Activated CD4-positive, alpha-beta T cell treated with anti-CD3 and anti-CD28 coated beads, Interleukin-2, amount 50 U/mL, for 16 hours (primary cell): ENCODE measurements at regions not wholly inside any gene's neighbourhood (a gene's known extent, or its start where the extent isn't known, plus 50 kb on each side); places are given as distances from the start of the nearest gene placed in this dataset.

ENCODE experiments used
- DNase-seq: peaks from one replicate; pipeline ENCODE4 v3.0.0-alpha.2; 2020

DNA sequence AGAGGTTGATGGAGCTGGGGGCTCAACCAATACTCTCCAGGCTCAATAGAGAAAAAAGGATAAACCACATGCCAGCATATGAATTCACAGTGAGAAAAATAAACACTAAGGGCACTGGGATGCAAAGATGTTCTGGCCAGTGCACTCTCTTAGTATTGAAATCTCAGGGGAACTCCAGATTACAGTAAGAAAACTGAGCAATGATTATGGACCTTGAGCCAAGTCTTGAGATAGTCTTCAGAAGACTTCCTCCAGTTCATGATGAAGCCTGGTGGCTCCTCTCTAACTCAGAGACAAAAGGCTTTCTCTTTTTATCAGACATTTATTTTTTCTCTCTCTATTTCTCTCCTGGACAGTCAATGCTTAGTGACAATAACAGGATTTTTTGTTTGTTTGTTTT lies 139.8 kb upstream of the SPEF2 start:
- DNase-seq: no peak

DNA sequence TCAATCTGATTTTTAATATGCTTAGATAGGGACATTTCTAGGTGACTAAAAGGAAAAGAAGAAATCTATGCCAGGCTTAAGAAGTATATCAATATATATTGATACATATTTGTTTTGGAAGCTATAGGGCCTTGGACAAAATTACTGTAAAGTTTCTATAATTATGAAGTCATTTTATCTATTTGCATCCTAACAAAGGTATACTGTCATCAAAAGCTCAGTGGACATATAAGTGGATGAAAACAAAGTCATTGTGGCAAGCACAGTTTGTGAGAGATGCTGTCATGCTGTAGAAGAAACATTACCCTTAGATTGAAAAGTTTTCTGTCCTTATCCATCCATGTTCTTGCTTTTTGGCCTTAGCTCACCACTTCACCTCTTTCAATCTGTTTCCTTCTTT lies 140.3 kb upstream of the SPEF2 start:
- DNase-seq: no peak

DNA sequence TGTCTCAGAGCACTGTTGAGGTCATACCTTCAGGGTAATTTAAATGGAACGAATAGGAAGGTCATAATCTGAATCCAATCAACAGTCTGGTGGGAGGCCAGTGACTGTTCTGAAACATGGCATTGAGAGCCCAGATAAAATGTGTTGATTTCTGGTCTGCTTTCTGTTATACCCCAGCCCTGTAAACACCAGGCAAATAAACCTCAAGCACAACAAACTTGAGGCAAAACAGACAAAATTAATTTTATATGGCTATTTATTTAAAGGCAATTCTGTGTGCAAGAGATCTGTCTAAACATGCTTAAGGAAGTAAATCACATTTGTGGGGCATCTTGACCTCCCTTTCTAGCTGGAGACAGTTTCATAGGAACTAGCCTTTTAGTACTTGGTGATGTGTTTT lies 140.9 kb upstream of the SPEF2 start:
- no peak for DNase-seq

DNA sequence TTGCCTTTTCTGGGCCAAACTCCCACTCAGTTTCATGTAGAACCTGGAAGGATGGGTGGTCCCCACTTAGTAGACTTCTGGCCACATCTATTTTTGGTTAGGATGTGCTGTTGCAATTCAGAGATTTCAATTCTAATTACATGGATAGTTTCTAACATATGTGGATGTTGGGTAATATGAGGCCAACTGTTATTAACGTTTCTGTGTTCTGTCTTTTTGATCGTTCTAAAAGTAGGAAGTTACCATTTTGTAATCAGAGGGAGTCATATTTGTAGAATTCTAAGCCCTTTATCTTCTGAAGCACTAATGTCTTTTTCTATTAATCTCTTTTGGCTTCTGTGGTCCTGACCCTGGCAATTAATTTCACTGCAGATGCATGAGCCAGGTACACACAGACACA lies 141.6 kb upstream of the SPEF2 start:
- no peak for DNase-seq

DNA sequence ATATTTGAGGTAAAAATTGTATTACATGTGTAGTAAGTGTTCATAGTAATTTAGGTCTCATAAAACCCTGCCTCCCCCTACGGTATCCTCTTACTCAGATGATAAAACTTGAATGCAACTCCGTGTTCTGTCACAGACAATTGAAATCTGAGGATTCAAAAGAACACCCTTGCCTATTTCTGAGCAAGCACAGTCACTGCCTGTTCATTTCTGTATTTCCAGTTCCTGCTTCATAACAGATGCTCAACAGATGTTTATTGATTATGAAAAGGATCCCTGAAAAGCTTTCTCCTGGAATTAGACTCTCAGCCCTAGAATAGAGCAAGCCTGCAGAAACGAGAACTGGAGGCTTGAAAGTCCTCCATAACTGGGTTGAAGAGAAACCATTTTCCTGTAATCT lies 144.1 kb upstream of the SPEF2 start:
- no peak for DNase-seq

DNA sequence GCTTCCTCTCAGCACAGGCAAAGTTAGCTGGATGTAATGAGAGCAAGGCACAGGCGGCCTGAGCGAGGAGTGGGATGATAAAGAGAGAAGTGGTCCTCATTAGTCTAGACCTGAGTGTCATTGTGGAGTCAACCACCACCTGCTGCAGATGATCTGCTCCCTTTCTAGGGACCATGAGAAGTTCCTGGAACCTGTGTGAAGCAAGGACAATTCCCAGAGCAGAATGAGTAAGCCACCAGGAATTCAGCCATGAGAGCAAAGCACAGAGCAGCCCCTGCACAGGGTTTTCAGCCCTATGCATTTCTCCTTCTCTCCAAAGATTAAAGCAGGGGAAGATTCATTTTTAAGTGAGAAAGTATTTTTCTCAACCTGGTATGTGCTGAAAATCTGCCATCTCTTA lies 146.8 kb upstream of the SPEF2 start:
- no peak for DNase-seq

DNA sequence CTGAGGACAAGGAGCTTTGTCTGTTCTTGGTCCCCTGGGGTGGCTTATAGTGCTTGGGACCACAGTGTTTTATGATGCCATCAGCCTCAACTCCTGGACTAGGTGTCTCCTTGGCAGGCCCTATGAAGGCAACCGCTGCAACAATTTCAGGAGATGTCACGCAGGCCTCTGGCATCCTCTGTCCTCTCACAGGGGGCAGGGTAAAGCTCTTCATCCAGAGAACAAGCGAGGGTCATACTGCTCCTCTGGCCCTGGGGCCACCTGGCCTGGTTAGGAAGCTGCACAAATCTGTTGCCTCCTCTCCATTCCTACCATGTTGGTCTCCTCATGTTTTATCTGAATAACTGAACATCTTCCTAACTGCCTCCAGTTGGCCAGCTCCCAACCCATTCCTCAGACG lies 148.9 kb upstream of the SPEF2 start:
- no peak for DNase-seq

DNA sequence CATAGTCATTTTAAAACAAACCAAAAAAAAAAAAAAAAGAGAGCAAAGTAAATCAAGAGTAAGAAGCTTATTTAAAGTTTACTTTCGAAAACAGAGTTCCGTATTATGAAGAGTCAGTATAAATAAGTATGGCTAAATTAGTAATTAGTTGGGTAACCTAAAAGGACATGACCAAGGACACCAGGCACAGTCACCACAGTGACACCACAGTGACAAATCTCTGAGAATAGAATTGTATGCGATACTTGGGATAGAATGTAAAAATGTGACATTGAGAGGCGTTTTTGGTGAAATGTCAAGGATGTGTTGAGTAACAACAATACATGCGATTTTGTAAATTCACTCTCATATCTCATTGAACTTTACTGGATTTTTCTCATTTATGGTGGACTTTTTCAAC lies 150.9 kb upstream of the SPEF2 start:
- DNase-seq: no peak

DNA sequence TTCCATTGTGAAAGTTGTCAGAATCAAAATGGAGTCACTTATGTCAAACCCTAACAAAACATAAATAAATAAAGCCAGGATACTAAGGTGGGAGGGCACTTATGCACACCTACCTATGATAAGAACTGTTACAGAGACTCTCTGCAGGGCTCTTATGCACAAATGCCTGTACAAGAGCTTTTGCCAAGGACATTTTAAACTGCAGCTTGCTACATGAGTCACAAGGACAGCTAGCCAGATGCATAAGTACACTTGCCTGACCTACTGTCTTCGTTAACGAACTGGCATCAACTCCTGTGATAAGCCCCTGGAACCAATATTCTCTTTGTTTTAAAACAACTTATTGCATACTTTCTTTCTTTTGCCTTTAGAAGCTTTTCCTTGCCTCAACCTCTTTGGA lies 152.9 kb upstream of the SPEF2 start:
- DNase-seq: no peak

DNA sequence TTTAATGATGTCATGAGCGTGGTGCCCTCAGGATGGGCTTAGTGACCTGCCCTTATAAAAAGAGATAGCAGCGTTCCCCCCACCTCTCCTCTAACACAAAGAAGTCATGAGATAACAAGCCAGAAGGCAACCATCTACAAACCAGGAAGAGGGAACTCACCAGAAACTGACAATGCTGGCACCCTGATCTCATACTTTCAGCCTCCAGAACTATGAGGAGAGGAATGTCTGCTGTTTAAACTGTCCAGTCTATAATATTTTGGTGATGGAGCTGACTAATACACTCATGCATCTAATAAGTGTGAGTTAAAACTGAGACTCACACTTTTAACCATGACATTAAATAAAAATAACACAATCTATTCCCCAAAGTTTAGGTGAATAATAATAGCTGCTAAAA lies 156.1 kb upstream of the SPEF2 start:
- no peak for DNase-seq

DNA sequence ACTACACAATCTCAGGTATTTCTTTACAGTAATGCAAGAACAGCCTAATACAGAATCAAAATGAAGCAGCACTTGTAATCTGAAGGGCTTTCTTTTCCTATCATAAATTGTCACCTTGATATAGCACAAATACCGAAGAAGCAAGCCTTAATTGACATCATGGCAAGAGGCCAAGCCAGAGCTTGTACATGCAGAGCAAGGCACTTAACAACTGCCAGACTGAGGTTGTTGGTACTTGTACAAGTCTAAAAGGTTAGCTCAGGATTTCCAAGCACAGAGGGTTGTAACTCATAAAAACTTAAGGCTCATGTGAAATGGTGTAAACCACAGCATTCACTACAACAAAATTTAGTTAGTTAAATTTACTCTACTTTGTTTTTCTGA lies 158.8 kb upstream of the SPEF2 start:
- DNase-seq: no peak

DNA sequence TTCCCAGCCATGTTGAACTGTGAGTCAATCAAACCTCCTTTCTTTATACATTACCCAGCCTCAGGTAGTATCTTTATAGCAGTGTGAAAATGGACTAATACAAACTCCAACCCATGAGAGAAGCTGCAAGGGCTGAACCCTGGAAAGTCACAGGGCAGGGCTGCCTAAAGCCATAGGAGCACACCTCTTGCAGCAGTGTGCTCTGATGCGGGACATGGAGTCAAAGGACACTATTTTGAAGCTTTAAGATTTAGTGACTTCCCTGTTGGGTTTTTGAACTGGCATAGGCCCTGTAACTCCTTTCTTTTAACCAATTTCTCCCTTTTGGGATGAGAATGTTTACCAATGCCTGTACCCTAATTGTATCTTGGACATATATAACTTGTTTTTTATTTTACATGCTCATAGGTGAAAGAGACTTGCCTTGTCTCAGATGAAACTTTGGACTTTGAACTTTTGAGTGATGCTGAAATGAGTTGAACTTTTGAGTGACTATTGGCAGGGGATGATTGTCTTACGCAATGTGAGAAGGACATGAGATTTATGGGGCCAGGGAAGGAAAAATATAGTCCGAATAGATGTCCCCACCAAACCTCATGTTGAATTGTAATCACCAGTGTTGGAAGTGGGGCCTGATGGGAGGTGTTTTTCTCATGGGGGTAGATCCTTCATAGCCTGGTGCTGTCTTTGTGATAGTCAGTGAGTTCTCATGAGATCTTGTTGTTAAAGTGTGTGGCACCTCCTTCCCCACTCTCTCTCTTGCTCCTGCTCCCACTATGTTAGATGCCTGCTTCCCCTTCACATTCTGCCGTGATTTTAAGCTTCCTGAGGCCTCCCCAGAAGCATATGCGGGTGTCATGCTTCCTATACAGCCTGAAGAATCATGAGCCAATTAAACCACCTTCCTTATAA lies 159.5 kb upstream of the SPEF2 start:
- DNase-seq: no peak

DNA sequence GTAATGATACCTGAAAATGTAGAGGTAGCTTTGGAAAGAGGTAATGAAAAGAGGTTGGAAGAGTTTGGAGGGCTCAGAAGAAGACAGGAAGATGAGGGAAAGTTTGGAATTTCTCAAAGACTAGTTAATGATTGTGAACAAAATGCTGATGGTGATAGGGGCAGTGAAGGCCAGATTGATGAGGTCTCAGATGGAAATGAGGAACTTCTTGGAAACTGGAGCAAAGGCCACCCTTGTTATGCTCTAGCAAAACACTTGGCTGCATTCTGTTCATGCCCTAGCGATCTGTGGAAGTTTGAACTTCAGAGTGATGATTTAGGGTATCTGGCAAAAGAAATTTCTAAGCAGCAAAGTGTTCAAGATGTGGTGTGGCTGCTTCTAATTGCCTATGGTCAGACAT lies 161.2 kb upstream of the SPEF2 start:
- DNase-seq: no peak

DNA sequence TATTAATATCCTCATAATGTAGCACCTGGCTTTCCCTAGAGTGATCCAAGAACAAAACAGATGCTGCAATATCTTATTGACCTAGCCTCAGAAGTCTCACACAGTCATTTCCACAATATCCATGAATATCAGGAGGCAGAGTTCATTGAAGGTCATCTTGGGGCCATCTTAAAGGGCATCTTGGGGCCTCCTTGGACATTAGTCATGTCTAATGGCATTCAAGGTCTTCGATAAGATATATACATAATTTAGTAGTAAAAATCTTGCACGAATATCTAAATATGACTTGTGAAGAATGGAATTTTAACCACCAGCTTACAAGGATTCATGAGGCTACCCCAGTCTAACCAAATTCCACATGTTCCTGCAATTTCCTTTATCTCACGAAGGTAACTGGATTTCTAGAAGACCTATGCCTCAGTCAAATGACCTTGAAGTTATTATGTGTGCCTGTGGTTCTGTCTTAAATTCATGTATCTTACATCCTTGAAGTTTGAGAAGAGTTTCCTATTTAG lies 163.6 kb upstream of the SPEF2 start:
- no peak for DNase-seq

DNA sequence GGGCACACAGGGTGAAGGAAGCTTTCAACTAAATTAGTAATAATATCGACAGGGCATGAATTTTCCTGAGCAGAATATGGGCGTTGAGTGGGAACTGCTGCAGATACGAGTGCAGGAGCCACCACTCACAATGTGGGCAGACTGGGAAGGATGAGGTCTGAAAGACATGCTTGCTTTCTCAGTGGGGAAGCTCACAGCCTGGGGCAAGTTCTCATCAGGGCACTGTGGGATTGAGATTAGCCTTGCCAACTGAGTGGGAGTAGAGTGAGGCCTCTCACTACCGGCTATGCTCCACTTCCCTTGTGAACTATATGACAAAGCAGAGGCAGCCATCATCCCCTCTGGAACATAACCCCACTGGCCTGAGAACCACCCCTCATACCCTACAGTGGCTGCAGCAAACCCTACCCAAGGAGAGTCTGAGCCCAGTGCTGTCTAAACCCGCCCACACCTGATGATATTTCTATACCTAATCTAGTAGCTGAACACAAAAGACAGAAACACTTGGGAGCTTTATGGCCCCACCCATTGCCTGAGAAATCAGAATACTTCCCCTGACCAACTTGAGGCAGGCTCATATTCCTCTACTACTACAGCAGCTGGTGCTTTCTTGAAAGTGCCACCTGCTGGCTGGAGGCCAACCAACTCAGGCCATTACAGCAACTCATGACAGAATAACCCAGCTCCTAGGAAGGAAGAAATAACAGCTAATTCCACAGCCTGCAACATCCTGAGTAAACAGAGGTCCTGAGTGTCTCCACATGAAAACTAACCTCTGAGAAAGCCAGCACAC lies 173.7 kb upstream of the SPEF2 start:
- no peak for DNase-seq

DNA sequence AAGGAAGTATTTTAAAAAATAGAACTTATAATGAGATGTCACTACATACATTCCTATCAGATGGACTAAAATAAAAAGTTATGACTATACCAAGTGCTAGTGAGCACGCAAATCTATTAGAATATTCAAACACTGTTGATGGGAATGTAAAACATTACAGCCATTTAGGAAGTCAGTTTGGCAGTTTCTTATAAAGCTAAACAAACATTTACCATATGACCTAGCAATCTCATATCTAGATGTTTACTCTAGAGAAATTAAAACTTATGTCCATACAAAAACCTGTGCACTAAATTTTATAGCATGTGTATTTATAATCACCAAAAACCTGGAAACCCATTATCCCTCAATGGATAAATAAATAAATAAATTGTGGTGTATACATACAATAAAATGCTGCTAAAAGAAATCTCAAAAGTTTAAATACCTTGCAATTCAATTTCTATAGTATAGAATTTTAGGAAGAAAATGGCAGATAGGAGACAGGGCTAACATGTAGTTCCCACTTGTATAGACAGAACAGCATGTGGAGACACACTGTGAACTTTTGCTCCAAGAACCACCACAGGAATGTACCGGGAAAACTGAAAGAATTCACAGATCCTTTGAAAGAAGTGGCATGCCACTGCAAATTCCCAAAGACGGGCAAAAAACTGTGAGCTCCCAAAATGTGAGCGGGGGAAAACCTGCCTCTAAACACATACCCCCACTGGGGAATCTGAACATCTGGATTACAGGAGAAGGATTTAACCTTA lies 174.6 kb upstream of the SPEF2 start:
- no peak for DNase-seq

DNA sequence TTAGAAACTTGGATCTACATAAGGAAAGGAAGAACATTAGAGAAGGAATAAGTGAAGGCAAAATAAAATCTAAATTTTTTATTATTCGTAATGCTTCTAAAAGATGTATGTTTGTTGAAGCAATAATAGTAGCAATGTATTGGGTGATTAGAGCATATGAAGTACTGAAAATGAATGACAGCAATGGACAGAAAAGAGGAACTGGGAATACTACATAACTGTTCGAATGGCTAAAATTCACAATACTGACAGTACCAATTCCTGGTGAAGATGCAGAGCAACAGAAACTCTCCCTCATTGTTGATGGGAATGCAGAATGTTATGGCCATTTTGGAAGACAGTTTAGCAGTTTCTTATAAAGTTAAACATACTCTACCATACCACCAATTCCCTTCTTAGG lies 177.3 kb upstream of the SPEF2 start:
- no peak for DNase-seq

DNA sequence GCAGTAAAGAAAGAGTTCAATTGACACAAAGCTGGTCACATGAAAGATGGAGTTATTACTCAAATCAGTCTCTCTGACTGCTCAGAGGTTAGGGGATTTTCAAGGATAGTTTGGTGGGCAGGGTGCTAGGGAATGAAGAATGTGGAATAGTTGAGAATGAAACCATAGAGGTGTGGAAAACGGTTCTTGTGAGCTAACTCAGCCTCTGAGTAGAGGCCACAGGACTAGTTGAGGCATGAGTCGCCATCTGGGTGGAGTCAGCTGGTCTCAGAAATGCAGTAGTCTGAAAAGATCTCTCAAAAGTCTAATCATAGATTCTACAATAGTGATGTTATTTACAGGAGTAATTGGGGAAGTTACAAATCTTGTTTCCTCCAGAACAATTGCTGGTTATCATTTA lies 178.9 kb upstream of the SPEF2 start:
- DNase-seq: no peak

DNA sequence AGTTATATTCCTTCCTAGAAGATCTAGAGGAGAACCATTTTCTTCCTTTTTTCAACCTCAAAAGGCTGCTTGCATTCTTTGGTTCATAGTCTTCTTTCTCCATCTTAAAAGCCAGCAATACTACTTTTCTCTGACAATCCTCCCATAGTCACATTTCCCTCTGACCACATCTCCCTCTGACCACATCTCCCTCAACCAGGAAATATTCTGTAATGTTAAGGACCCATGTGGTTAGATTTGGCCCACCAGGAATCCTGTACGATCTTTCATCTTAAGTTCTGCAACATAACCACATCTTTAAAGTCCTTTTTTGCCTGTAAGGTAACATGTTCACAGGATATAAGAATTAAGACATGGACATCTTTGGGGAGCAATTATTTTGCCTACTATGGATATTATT lies 179.4 kb upstream of the SPEF2 start:
- DNase-seq: no peak

DNA sequence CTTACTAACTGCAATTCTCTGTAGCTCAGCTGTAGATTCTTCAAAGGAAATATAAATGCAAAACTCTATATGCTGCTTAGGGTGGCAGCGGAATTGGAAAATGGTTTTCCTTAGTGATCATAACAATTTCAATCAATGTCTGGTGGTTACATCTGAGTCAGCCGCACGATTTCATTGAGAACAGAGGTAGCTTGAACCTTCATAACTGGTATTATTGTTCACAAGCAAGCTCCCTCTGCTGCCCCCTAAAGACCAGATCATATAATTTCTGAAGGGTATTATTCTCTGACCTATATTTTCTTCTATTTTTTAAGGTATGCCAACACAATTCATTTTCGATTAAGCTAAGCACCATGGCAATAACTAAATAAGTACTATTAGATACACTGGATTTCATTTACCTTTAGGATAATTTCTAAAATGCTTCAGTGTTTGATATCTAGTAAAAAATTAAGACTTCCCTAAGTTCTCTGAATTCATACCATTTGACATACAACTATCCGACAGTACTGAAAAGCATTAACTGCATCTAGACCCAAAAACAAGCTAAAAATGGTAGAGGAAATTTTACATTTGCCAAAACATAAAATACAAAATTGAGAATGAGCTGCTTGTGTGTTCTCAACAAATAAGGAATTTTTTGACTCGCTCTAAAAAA lies 181.1 kb upstream of the SPEF2 start:
- DNase-seq: peak; percentile 42

DNA sequence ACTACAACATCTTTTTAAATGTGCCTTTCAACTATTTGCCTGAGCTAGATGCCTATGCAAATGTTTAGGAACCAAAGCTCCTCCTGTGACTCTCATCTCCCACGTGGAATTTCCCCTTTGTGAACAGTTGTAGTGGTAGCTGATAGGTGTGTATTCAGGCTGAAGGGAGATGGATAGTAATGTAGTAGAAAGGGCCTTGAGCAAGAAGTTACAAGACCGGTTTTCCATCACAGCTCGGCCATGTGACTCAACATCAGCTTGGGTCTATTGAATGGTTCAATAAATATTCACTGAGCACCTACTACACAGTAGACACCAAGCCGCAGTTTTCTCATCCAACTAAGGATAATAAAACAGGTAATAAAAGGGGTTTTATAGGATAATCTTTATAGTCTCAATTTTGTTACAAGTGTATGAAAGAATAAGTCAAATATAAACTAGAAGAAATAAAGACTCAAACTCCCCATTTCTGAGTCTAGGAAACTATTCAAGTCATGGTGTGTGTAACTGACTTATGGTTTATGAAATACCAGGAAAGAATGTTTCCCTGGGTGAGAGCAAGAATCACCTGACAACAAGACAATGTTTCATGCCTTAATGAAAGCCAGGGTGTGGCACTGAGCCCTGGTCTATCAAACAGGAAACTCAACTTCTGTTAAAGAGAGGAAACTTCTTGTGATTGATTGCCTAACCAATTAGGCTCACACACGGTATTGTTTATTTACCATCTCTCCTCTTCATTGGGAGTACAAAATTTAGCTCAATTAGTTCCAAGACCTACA lies 187.1 kb upstream of the SPEF2 start:
- DNase-seq: no peak

DNA sequence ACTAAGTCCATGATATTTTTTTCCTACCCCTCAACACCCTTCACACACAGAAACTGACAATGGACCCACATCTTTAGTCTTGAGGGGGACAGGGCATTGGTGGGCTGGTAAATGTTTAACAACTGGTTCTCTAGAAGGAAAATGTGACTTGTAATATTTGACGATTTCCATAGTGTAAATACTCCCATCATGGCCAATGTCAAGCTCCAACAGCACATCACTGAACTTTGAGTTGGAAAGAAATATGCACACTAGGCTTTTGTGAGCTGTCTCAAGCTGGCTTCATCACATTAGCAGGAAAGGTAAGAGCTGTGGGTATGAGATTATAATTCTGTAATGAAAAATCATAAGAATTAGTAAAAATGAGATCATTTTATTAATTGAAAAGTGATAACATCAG lies 189.9 kb upstream of the PRLR start:
- no peak for DNase-seq
